ENCODE measurements at regions not wholly inside any gene's neighbourhood (a gene's known extent, or its start where the extent isn't known, plus 50 kb on each side); places are given as distances from the start of the nearest gene placed in this dataset.
"Not testable (repeated sequence)": the region's sequence is repeated elsewhere in the genome, so short reads cannot be mapped to it uniquely, and the experiment has no call there.

DNA sequence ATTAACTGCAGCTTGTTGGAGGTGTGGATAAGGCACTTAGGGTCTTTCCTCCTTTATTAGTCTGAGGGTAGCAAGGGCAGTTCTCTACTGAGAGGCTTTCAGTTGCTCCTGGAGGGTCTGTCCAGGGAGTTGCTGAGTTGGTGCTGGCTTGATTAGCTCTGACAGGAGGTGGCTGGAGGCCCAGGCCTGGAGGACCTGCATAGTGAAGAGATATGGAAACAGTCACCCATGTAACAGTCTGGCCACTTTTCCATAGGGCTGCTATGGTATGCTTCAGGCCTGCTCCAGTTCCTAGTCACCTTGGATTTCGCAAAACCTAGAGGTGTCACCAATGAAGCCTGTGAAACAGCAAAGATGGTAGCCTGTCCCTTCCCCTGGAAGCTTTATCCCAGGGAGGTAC is 143.3 kb upstream of the SLC38A2 start:
- Histone ChIP-seq H3K27ac (no peak overlapping the region), H3K4me2 (no peak overlapping the region), H3K9me3 (peaks cover 50% of the 10 kb centered on the region), H3K4me1 (no peaks in the 10 kb centered on the region), H3K4me3 (no peak overlapping the region)
- DNase-seq (ENCODE audit: low read depth in 1 of 2, low spot score in 1 of 2) (no peak), ATAC-seq (no peak), FAIRE-seq (no peak)
- TF ChIP-seq FOSB (CRISPR knock-in tag; IDR thresholded peaks at IDR 0.05) (no peak), ZFP36 (IDR thresholded peaks at IDR 0.05; ENCODE audit: borderline replicate concordance, partially characterized antibody) (no peak), POLR2A (IDR thresholded peaks at IDR 0.05; ENCODE audit: low read length) (no peak), NR3C1 (IDR thresholded peaks at IDR 0.05) (no peak), FOXS1 (CRISPR knock-in tag; IDR thresholded peaks at IDR 0.05) (no peak), RARB (CRISPR knock-in tag; IDR thresholded peaks at IDR 0.05) (no peak), CEBPB (IDR thresholded peaks at IDR 0.05) (no peak), CHD2 (IDR thresholded peaks at IDR 0.05; ENCODE audit: low read length, partially characterized antibody) (no peak), NPAS2 (CRISPR knock-in tag; IDR thresholded peaks at IDR 0.05; ENCODE audit: borderline replicate concordance) (no peak), TP53 (CRISPR knock-in tag; IDR thresholded peaks at IDR 0.05) (no peak)
- TF ChIP-seq, protein P1, sequence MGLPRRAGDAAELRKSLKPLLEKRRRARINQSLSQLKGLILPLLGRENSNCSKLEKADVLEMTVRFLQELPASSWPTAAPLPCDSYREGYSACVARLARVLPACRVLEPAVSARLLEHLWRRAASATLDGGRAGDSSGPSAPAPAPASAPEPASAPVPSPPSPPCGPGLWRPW (IDR thresholded peaks at IDR 0.05) = no peak
- ChIA-PET CTCF (interaction anchor here (1.4 kb wide), 1 partner anchor 17 kb away, joined by 3 read pairs; no protein-coding TSS in a partner anchor), POLR2A (no interaction called here)
- 100% methylated on average over 1 of the region's 1 CpG for WGBS (ENCODE audit: missing lambda C conversion rate)

DNA sequence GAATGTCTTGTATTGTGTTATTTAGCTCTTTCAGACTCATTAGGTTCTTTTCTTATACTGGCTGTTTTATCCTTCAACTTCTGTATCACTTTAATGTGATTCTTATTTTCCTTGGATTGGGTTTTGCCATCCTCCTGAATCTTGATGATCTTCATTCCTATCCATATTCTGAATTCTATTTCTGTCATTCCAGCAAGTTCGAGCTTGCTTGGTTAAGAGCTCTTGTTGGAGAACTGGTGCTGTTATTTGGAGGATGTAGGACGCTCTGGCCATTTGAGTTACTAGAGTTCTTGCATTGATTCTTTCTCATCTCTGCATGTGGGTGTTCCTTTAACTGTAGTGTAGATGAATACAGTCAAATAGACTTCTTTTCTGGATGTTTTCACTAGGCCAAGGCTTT is 142.3 kb upstream of the SLC38A2 start:
- ChIA-PET POLR2A (no interaction called here), CTCF (interaction anchor here (0.6 to 1.4 kb wide), 2 partner anchors 16 to 82 kb away, joined by 3 read pairs; no protein-coding TSS in a partner anchor)
- 69% methylated on average over 2 of the region's 2 CpGs for WGBS (ENCODE audit: missing lambda C conversion rate)
- ATAC-seq = no peak
- H3K9me3 ChIP-seq = peaks cover 60% of the 10 kb centered on the region
- no peak for FAIRE-seq
- H3K27ac ChIP-seq = no peak overlapping the region
- no peak overlapping the region for H3K4me3 ChIP-seq
- TF ChIP-seq NPAS2 (CRISPR knock-in tag; IDR thresholded peaks at IDR 0.05; ENCODE audit: borderline replicate concordance) (no peak), HOXB5 (CRISPR knock-in tag; IDR thresholded peaks at IDR 0.05) (no peak), RARB (CRISPR knock-in tag; IDR thresholded peaks at IDR 0.05) (no peak), CBX8 (IDR thresholded peaks at IDR 0.05) (no peak), FOSL2 (IDR thresholded peaks at IDR 0.05) (no peak), FOSL2 (CRISPR knock-in tag; IDR thresholded peaks at IDR 0.05) (no peak), POLR2A (IDR thresholded peaks at IDR 0.05; ENCODE audit: low read length) (no peak), NR3C1 (IDR thresholded peaks at IDR 0.05) (no peak), TP53 (CRISPR knock-in tag; IDR thresholded peaks at IDR 0.05) (no peak), CBX2 (IDR thresholded peaks at IDR 0.05; ENCODE audit: borderline replicate concordance, low read depth) (no peak), TFCP2L1 (CRISPR knock-in tag; IDR thresholded peaks at IDR 0.05) (no peak), FOXS1 (CRISPR knock-in tag; IDR thresholded peaks at IDR 0.05) (no peak), ZSCAN20 (CRISPR knock-in tag; IDR thresholded peaks at IDR 0.05) (no peak), SREBF2 (IDR thresholded peaks at IDR 0.05) (no peak), JUN (IDR thresholded peaks at IDR 0.05) (no peak), RNF2 (IDR thresholded peaks at IDR 0.05; ENCODE audit: borderline replicate concordance, low read depth) (no peak), CHD2 (IDR thresholded peaks at IDR 0.05; ENCODE audit: low read length, partially characterized antibody) (no peak)
- TF ChIP-seq, protein P2, sequence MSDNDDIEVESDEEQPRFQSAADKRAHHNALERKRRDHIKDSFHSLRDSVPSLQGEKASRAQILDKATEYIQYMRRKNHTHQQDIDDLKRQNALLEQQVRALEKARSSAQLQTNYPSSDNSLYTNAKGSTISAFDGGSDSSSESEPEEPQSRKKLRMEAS (IDR thresholded peaks at IDR 0.05) = no peak
- TF ChIP-seq, protein P3, sequence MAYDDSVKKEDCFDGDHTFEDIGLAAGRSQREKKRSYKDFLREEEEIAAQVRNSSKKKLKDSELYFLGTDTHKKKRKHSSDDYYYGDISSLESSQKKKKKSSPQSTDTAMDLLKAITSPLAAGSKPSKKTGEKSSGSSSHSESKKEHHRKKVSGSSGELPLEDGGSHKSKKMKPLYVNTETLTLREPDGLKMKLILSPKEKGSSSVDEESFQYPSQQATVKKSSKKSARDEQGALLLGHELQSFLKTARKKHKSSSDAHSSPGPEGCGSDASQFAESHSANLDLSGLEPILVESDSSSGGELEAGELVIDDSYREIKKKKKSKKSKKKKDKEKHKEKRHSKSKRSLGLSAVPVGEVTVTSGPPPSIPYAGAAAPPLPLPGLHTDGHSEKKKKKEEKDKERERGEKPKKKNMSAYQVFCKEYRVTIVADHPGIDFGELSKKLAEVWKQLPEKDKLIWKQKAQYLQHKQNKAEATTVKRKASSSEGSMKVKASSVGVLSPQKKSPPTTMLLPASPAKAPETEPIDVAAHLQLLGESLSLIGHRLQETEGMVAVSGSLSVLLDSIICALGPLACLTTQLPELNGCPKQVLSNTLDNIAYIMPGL (CRISPR knock-in tag; IDR thresholded peaks at IDR 0.05; ENCODE audit: borderline replicate concordance) = no peak
- TF ChIP-seq, protein P4, sequence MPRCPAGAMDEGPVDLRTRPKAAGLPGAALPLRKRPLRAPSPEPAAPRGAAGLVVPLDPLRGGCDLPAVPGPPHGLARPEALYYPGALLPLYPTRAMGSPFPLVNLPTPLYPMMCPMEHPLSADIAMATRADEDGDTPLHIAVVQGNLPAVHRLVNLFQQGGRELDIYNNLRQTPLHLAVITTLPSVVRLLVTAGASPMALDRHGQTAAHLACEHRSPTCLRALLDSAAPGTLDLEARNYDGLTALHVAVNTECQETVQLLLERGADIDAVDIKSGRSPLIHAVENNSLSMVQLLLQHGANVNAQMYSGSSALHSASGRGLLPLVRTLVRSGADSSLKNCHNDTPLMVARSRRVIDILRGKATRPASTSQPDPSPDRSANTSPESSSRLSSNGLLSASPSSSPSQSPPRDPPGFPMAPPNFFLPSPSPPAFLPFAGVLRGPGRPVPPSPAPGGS (IDR thresholded peaks at IDR 0.05) = no peak
- TF ChIP-seq, protein P5, sequence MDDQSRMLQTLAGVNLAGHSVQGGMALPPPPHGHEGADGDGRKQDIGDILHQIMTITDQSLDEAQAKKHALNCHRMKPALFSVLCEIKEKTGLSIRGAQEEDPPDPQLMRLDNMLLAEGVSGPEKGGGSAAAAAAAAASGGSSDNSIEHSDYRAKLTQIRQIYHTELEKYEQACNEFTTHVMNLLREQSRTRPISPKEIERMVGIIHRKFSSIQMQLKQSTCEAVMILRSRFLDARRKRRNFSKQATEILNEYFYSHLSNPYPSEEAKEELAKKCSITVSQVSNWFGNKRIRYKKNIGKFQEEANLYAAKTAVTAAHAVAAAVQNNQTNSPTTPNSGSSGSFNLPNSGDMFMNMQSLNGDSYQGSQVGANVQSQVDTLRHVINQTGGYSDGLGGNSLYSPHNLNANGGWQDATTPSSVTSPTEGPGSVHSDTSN (IDR thresholded peaks at IDR 0.05) = no peak
- no peaks in the 10 kb centered on the region for H3K4me1 ChIP-seq
- DNase-seq (ENCODE audit: low read depth in 1 of 2, low spot score in 1 of 2) = no peak
- no peak overlapping the region for H3K4me2 ChIP-seq

DNA sequence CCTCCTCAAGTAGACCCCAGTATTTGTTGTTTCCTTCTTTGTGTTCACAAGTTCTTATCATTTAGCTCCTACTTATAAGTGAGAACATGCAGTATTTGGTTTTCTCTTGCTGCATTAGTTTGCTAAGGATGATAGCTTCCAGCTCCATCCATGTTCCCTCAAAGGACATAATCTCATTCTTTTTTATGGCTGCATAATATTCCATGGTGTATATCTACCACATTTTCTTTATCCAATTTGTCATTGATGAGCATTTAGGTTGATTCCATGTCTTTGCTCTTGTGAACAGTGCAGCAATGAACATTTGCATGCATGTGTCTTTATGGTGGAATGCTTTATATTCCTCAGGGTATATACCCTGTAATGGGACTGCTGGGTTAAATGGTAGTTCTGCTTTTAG is 137.7 kb upstream of the SLC38A2 start:
- H3K27ac ChIP-seq; FAIRE-seq; H3K4me3 ChIP-seq; ATAC-seq; CTCF ChIA-PET; H3K4me2 ChIP-seq; DNase-seq (ENCODE audit: low read depth in 1 of 2, low spot score in 1 of 2); H3K4me1 ChIP-seq: not testable (repeated sequence)
- peaks cover 81% of the 10 kb centered on the region for H3K9me3 ChIP-seq
- POLR2A ChIA-PET = interaction anchor here (0.6 kb wide), 1 partner anchor 124 kb away, joined by 3 read pairs; no protein-coding TSS in a partner anchor

Data from A549 (cell line).